A549 (cell line): ENCODE measurements at regions not wholly inside any gene's neighbourhood (a gene's known extent, or its start where the extent isn't known, plus 50 kb on each side); places are given as distances from the start of the nearest gene placed in this dataset.

Experiments used
- ATAC-seq, 2 experiments: fragments of 200-7000 bp in 1 of 2; fragments of >200 bp in 1 of 2; cut with Nextera tagmentation in 1 of 2; cut with Tn5 transposase in 1 of 2; 3 replicates each; pipeline versions ENCODE4 v1.8.0 to v1.9.1; 2018 to 2020; ENCODE audit warnings: mild to moderate bottlenecking in 1 of 2, moderate library complexity in 1 of 2
- CTCF ChIA-PET: fragments of 300-600 bp; sonication (Branson Sonifier 250); formaldehyde crosslinking; extraction: SDS; loops from one replicate; lab custom pipeline; 2021; ENCODE audit warnings: antibody characterized with exemption, inconsistent platforms; lab: Yijun Ruan, JAX
- POLR2A ChIA-PET: fragments of 350-600 bp; formaldehyde crosslinking; extraction: SDS; loops from one replicate; lab custom pipeline; 2021; ENCODE audit warnings: antibody characterized with exemption, inconsistent platforms; lab: Yijun Ruan, JAX
- DNase-seq, 2 experiments: peaks; one replicate each; pipeline versions ENCODE4 v3.0.0 to v3.0.0-alpha.2; 2011 to 2016; ENCODE audit warnings: low read depth in 1 of 2, low spot score in 1 of 2
- FAIRE-seq: peaks from 2 replicates; lab custom pipeline; 2011; peaks lifted over from hg19 to GRCh38; lab: Jason Lieb, UNC
- H3K27ac ChIP-seq, 2 experiments: fragments of >200 bp; sonication (Bioruptor Twin); formaldehyde crosslinking; 3 replicates each; pipeline ENCODE4 v1.5.1; 2016 to 2017
- H3K4me1 ChIP-seq: fragments of >200 bp; sonication (Bioruptor Twin); formaldehyde crosslinking; 3 replicates; pipeline ENCODE4 v1.6.1; 2016
- H3K4me2 ChIP-seq: fragments of >200 bp; sonication (Bioruptor Twin); formaldehyde crosslinking; 3 replicates; pipeline ENCODE4 v1.6.1; 2016
- H3K4me3 ChIP-seq: fragments of >200 bp; sonication (Bioruptor Twin); formaldehyde crosslinking; 3 replicates; pipeline ENCODE4 v1.5.1; 2016
- H3K9me3 ChIP-seq: fragments of >200 bp; sonication (Bioruptor Twin); formaldehyde crosslinking; 3 replicates; pipeline ENCODE4 v1.6.1; 2016
- CBX8 ChIP-seq: fragments of 200-600 bp; sonication (generic); IDR thresholded peaks from 2 replicates; pipeline ENCODE4 v1.6.1; 2016
- ESRRA ChIP-seq: fragments of 150-350 bp; IDR thresholded peaks from 2 replicates; pipeline ENCODE4 v1.6.1; 2014; ENCODE audit warnings: mild to moderate bottlenecking, low read length, borderline replicate concordance
- FOSB ChIP-seq: fragments of 250-450 bp; sonication (Bioruptor Pico); IDR thresholded peaks from 2 replicates; pipeline ENCODE4 v1.5.0; 2020; ENCODE audit warnings: mild to moderate bottlenecking, moderate library complexity
- FOSL2 ChIP-seq, 2 experiments: fragments of 450-650 bp in 1 of 2; fragments of >200 bp in 1 of 2; sonication (Bioruptor Twin) in 1 of 2; formaldehyde crosslinking; IDR thresholded peaks; 2 replicates each; pipeline versions ENCODE4 v1.5.0 to v1.6.1; 2016 to 2020; ENCODE audit warnings: mild to moderate bottlenecking in 1 of 2, moderate library complexity in 1 of 2
- HDAC2 ChIP-seq: fragments of 200-600 bp; sonication (generic); IDR thresholded peaks from 2 replicates; pipeline ENCODE4 v1.6.1; 2016
- HEYL ChIP-seq: fragments of 250-450 bp; sonication (Bioruptor Pico); IDR thresholded peaks from 2 replicates; pipeline ENCODE4 v1.8.0; 2021; ENCODE audit warnings: mild to moderate bottlenecking, moderate library complexity
- HMGXB4 ChIP-seq: fragments of 250-450 bp; sonication (Bioruptor Pico); IDR thresholded peaks from 2 replicates; pipeline ENCODE4 v1.5.0; 2021; ENCODE audit warnings: mild to moderate bottlenecking, moderate library complexity, borderline replicate concordance
- HOXB13 ChIP-seq: fragments of 250-450 bp; sonication (Bioruptor Pico); IDR thresholded peaks from 2 replicates; pipeline ENCODE4 v1.5.0; 2020; ENCODE audit warnings: low read depth, mild to moderate bottlenecking, moderate library complexity
- HOXB5 ChIP-seq: fragments of 250-450 bp; sonication (Bioruptor Pico); IDR thresholded peaks from 2 replicates; pipeline ENCODE4 v1.5.0; 2020; ENCODE audit warnings: mild to moderate bottlenecking, moderate library complexity
- KDM1A ChIP-seq: fragments of 200-600 bp; sonication (generic); IDR thresholded peaks from 2 replicates; pipeline ENCODE4 v1.6.1; 2016; ENCODE audit warnings: low read depth, mild to moderate bottlenecking
- KDM5A ChIP-seq: fragments of 200-600 bp; sonication (generic); IDR thresholded peaks from 2 replicates; pipeline ENCODE4 v1.6.1; 2016; ENCODE audit warnings: antibody characterized with exemption, mild to moderate bottlenecking
- MAX ChIP-seq: IDR thresholded peaks from 2 replicates; pipeline ENCODE4 v1.6.1; 2012
- NPAS2 ChIP-seq: fragments of 250-450 bp; sonication (Bioruptor Pico); IDR thresholded peaks from 2 replicates; pipeline ENCODE4 v1.8.0; 2022; ENCODE audit warnings: mild to moderate bottlenecking, moderate library complexity, borderline replicate concordance
- NR3C1 ChIP-seq: fragments of >200 bp; sonication (Bioruptor Twin); formaldehyde crosslinking; IDR thresholded peaks from 3 replicates; pipeline ENCODE4 v1.6.1; 2017
- PBX3 ChIP-seq: IDR thresholded peaks from 2 replicates; pipeline ENCODE4 v1.6.1; 2012
- RARB ChIP-seq: fragments of 250-450 bp; sonication (Bioruptor Pico); IDR thresholded peaks from 2 replicates; pipeline ENCODE4 v1.8.0; 2021; ENCODE audit warnings: mild to moderate bottlenecking, moderate library complexity
- RCOR1 ChIP-seq: fragments of 150-350 bp; IDR thresholded peaks from 2 replicates; pipeline ENCODE4 v1.6.1; 2014; ENCODE audit warnings: antibody characterized with exemption, low read length, low read depth
- REST ChIP-seq: fragments of 200-600 bp; sonication (generic); IDR thresholded peaks from 2 replicates; pipeline ENCODE4 v1.6.1; 2016; ENCODE audit warnings: antibody characterized with exemption, mild to moderate bottlenecking, moderate library complexity
- RFX5 ChIP-seq: fragments of 450-650 bp; IDR thresholded peaks from 2 replicates; pipeline ENCODE4 v1.7.1; 2014; ENCODE audit warnings: antibody characterized with exemption, mild to moderate bottlenecking, moderate library complexity
- RNF2 ChIP-seq: fragments of 200-600 bp; sonication (generic); IDR thresholded peaks from 2 replicates; pipeline ENCODE4 v1.6.1; 2016; ENCODE audit warnings: low read depth, mild to moderate bottlenecking, antibody characterized with exemption, moderate library complexity, borderline replicate concordance
- SMC3 ChIP-seq: fragments of >200 bp; sonication (Bioruptor Twin); formaldehyde crosslinking; IDR thresholded peaks from 3 replicates; pipeline ENCODE4 v1.6.1; 2018; ENCODE audit warnings: inconsistent platforms
- TFCP2L1 ChIP-seq: fragments of 250-450 bp; sonication (Bioruptor Pico); IDR thresholded peaks from 2 replicates; pipeline ENCODE4 v1.5.0; 2021; ENCODE audit warnings: mild to moderate bottlenecking
- TP53 ChIP-seq: fragments of 250-450 bp; sonication (Bioruptor Pico); IDR thresholded peaks from 2 replicates; pipeline ENCODE4 v1.5.0; 2021; ENCODE audit warnings: mild to moderate bottlenecking, moderate library complexity
- ZNF302 ChIP-seq: fragments of 250-450 bp; sonication (Bioruptor Pico); IDR thresholded peaks from 2 replicates; pipeline ENCODE4 v1.9.0; 2021; ENCODE audit warnings: inconsistent platforms, mild to moderate bottlenecking, moderate library complexity
- ZSCAN20 ChIP-seq: fragments of 250-450 bp; sonication (Bioruptor Pico); IDR thresholded peaks from 2 replicates; pipeline ENCODE4 v1.8.0; 2022; ENCODE audit warnings: mild to moderate bottlenecking, moderate library complexity
- WGBS: methylation state at CpG from one replicate; pipeline ENCODE4 v1.1.6; 2017; ENCODE audit errors: missing lambda C conversion rate; 5-methylcytosine and 5-hydroxymethylcytosine counted together

GRCh38 chr2:220930271-220931076 is 641.6 kb downstream of the EPHA4 start:
- Histone ChIP-seq H3K4me3 (no peak overlapping the region), H3K4me2 (no peak overlapping the region), H3K4me1 (no peaks in the 10 kb centered on the region), H3K27ac (no peak overlapping the region), H3K9me3 (no peaks in the 10 kb centered on the region; the same call in 2 of the 3 replicates)
- no peak for TF ChIP-seq HEYL (CRISPR knock-in tag)
- no peak for TF ChIP-seq MAX
- no peak for TF ChIP-seq CBX8
- no peak for TF ChIP-seq RNF2
- no peak for TF ChIP-seq RFX5
- no peak for TF ChIP-seq SMC3
- no peak for TF ChIP-seq TP53 (CRISPR knock-in tag)
- TF ChIP-seq RCOR1, result no peak
- no peak for FAIRE-seq
- ChIA-PET CTCF (no interaction called here), POLR2A (no interaction called here)
- DNase-seq, result no peak
- 1% methylated on average over 2 of the region's 2 CpGs for WGBS
- no peak for ATAC-seq

- Histone ChIP-seq H3K9me3 (no peaks in the 10 kb centered on the region; the same call in 2 of the 3 replicates), H3K27ac (no peak overlapping the region), H3K4me2 (no peak overlapping the region), H3K4me1 (no peaks in the 10 kb centered on the region), H3K4me3 (no peak overlapping the region)
- ATAC-seq (no peak), FAIRE-seq (no peak), DNase-seq (no peak)
- TF ChIP-seq CBX8 (no peak), FOSB (CRISPR knock-in tag) (no peak)
- POLR2A ChIA-PET, result no interaction called here
- CTCF ChIA-PET, result no interaction called here
Observed at GRCh38 chr2:220931491-220931890, 640.6 kb downstream of the EPHA4 start.

GRCh38 chr2:220932041-220932440 is 640.1 kb downstream of the EPHA4 start:
- ATAC-seq (no peak), FAIRE-seq (no peak), DNase-seq (no peak)
- Histone ChIP-seq H3K9me3 (no peaks in the 10 kb centered on the region; the same call in 2 of the 3 replicates), H3K4me3 (no peak overlapping the region), H3K27ac (no peak overlapping the region), H3K4me2 (no peak overlapping the region), H3K4me1 (no peaks in the 10 kb centered on the region)
- CTCF ChIA-PET, result no interaction called here
- POLR2A ChIA-PET, result no interaction called here
- WGBS, result 9% methylated on average over 3 of the region's 3 CpGs
- no peak for TF ChIP-seq SMC3
- TF ChIP-seq KDM5A, result no peak
- TF ChIP-seq NR3C1, result no peak
- TF ChIP-seq HOXB5 (CRISPR knock-in tag), result no peak
- TF ChIP-seq PBX3, result no peak
- TF ChIP-seq KDM1A, result no peak
- TF ChIP-seq ESRRA, result no peak
- no peak for TF ChIP-seq HOXB13 (CRISPR knock-in tag)
- TF ChIP-seq ZSCAN20 (CRISPR knock-in tag), result no peak
- no peak for TF ChIP-seq RCOR1
- TF ChIP-seq HMGXB4, result no peak
- TF ChIP-seq ZNF302 (CRISPR knock-in tag), result no peak
- no peak for TF ChIP-seq HDAC2
- no peak for TF ChIP-seq NPAS2 (CRISPR knock-in tag)
- no peak for TF ChIP-seq TFCP2L1
- no peak for TF ChIP-seq FOSL2 (IDR thresholded peaks at IDR 0.05)
- no peak for TF ChIP-seq FOSL2 (CRISPR knock-in tag; IDR thresholded peaks at IDR 0.05)
- no peak for TF ChIP-seq REST
- no peak for TF ChIP-seq RARB (CRISPR knock-in tag)
